PFSK-1 (cell line): ENCODE measurements at regions not wholly inside any gene's neighbourhood (a gene's known extent, or its start where the extent isn't known, plus 50 kb on each side); places are given as distances from the start of the nearest gene placed in this dataset.

Experiments
- FOXP2 ChIP-seq: optimal IDR thresholded peaks from 2 replicates; pipeline ENCODE3; 2011; ENCODE audit warnings: borderline replicate concordance, control low read depth, inconsistent platforms; ENCODE audit not compliant: insufficient read depth; ENCODE audit errors: extremely low read length, extremely low read depth
- POLR2AphosphoS5 ChIP-seq: IDR thresholded peaks from 2 replicates; pipeline ENCODE4 v1.6.1; 2012; ENCODE audit warnings: low read depth, mild to moderate bottlenecking, control low read depth, low read length, moderate library complexity
- SIN3A ChIP-seq: IDR thresholded peaks from 2 replicates; pipeline ENCODE4 v1.6.1; 2012; ENCODE audit warnings: mild to moderate bottlenecking, low read length, moderate library complexity, borderline replicate concordance; ENCODE audit not compliant: insufficient read depth
- TAF1 ChIP-seq: IDR thresholded peaks from 2 replicates; pipeline ENCODE4 v1.6.1; 2012; ENCODE audit warnings: low read length, control low read depth, borderline replicate concordance; ENCODE audit not compliant: insufficient read depth
- TF ChIP-seq, protein P1 (sequence below), 2 experiments: IDR thresholded peaks; 2 replicates each; pipeline versions ENCODE4 v1.6.1 to v1.8.0; 2011 to 2012; ENCODE audit warnings: low read depth in 2 of 2, low read length in 2 of 2, control low read depth in 1 of 2, inconsistent platforms in 1 of 2, mild to moderate bottlenecking in 1 of 2, moderate library complexity in 1 of 2; ENCODE audit not compliant: insufficient read depth in 1 of 2

DNA sequence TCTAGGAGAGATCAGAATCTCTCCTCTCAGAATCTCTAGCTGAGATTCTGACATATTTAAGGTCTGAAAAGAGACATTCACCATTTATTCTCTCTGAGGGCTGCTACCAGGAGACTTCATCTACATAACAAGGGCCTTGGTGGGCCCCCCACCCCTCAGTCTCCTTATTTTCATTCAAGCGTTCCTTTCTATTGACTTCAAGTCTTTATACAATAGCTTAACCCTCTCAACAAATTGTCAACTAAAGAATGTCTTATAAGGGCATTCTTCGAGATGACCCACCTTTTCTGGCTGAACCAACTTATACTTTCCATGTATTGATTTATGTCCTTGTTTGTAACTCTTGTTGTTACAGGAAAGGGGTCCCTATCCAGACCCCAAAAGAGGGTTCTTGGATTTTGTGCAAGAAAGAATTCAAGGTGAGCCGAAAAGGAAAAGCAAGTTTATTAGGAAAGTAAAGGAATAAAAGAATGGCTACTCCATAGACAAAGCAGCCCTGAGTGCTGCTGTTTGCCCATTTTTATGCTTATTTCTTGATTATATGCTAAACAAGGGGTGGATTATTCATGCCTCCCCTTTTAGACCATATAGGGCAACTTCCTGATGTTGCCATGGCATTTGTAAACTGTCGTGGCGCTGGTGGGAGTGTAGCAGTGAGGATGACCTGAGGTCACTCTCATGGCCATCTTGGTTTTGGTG is 209.5 kb upstream of the ALCAM start:
- TF ChIP-seq, protein P1, sequence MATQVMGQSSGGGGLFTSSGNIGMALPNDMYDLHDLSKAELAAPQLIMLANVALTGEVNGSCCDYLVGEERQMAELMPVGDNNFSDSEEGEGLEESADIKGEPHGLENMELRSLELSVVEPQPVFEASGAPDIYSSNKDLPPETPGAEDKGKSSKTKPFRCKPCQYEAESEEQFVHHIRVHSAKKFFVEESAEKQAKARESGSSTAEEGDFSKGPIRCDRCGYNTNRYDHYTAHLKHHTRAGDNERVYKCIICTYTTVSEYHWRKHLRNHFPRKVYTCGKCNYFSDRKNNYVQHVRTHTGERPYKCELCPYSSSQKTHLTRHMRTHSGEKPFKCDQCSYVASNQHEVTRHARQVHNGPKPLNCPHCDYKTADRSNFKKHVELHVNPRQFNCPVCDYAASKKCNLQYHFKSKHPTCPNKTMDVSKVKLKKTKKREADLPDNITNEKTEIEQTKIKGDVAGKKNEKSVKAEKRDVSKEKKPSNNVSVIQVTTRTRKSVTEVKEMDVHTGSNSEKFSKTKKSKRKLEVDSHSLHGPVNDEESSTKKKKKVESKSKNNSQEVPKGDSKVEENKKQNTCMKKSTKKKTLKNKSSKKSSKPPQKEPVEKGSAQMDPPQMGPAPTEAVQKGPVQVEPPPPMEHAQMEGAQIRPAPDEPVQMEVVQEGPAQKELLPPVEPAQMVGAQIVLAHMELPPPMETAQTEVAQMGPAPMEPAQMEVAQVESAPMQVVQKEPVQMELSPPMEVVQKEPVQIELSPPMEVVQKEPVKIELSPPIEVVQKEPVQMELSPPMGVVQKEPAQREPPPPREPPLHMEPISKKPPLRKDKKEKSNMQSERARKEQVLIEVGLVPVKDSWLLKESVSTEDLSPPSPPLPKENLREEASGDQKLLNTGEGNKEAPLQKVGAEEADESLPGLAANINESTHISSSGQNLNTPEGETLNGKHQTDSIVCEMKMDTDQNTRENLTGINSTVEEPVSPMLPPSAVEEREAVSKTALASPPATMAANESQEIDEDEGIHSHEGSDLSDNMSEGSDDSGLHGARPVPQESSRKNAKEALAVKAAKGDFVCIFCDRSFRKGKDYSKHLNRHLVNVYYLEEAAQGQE (IDR thresholded peaks at IDR 0.05; ENCODE audit: insufficient read depth in 1 of 2, low read depth in 2 of 2, low read length in 2 of 2): no peak
- TF ChIP-seq POLR2AphosphoS5: no peak
- TF ChIP-seq FOXP2: no peak
- TF ChIP-seq SIN3A: no peak
- TF ChIP-seq TAF1: no peak

DNA sequence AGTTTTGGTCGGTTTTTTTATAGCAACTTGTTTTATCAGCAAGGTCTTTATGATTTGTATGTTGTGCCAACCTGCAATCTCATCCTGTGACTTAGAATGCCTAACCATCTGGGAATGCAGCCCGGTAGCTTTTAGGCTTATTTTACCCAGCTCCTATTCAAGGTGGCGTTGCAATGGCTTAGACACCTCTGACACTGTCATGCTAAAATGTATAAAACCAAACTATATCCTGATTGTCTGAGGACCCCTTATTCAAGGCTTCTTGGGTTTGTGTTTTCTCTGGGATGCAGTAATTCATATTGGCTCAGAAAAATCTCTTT is 209.0 kb upstream of the ALCAM start:
- TF ChIP-seq POLR2AphosphoS5: no peak
- no peak for TF ChIP-seq SIN3A
- TF ChIP-seq TAF1: no peak
- no peak for TF ChIP-seq FOXP2
- TF ChIP-seq, protein P1 (IDR thresholded peaks at IDR 0.05; ENCODE audit: insufficient read depth in 1 of 2, low read depth in 2 of 2, low read length in 2 of 2): no peak

DNA sequence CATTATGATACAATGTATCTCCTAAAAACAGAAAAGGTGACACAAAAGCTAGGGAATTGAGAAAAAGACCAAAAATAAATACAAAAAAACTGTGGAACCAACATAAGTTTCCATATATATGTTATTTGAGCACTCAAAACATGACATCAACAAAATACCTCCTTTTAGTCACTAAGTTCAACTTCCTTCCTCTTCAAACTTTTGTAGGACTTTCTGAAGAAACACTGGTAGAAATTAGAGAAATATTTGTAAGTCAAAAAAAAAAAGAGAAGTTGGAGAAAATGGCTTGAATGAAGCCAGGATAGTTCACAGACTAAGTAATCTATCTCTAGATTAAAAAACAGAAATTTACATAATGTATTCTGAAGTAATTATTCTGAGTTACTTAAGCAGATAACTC is 208.4 kb upstream of the ALCAM start:
- TF ChIP-seq POLR2AphosphoS5 (no peak), SIN3A (no peak), TAF1 (no peak)

DNA sequence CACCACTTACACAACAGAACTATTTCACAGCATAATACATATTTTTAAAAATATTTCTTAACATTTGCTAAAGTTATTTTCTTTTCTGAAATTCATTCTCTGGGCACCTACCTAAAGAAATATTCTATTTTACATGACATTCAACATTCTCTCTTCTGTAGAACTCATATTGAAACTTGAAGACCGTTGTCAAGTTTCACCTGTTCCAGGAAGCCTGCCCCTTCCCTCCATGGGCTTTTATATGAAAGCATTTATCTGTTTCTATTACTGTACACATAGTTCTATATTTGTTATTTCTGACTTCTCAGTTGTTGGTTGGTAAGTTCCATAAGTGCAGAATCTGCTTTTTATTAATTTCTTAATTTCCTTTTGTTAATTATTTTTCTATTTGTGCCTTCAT is 204.3 kb upstream of the ALCAM start:
- TF ChIP-seq, protein P1 (IDR thresholded peaks at IDR 0.05; ENCODE audit: insufficient read depth in 1 of 2, low read depth in 2 of 2, low read length in 2 of 2): no peak
- TF ChIP-seq TAF1: no peak
- no peak for TF ChIP-seq FOXP2
- TF ChIP-seq SIN3A: no peak
- TF ChIP-seq POLR2AphosphoS5: no peak

DNA sequence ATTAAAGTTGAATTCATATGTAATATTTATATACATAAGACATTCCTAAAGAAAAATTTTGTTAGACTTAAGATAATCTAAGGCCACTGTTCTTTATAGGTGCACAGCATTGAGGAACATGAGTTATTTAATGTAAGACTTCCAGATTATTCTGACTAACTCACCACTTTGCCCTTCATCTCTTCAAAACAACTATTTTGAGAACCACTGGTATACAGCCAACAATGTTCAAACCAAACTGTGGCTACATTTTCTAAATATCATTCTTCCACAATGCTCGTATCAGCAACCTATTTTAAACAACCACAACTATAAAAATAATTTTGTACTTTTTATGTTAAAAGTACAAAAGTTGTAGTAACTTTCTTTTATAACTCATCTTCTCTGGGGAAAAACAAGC is 199.8 kb upstream of the ALCAM start:
- no peak for TF ChIP-seq POLR2AphosphoS5
- TF ChIP-seq, protein P1 (IDR thresholded peaks at IDR 0.05; ENCODE audit: insufficient read depth in 1 of 2, low read depth in 2 of 2, low read length in 2 of 2): no peak
- TF ChIP-seq SIN3A: no peak
- TF ChIP-seq TAF1: no peak
- no peak for TF ChIP-seq FOXP2
